ENCODE measurements at regions not wholly inside any gene's neighbourhood (a gene's known extent, or its start where the extent isn't known, plus 50 kb on each side); places are given as distances from the start of the nearest gene placed in this dataset.

DNA sequence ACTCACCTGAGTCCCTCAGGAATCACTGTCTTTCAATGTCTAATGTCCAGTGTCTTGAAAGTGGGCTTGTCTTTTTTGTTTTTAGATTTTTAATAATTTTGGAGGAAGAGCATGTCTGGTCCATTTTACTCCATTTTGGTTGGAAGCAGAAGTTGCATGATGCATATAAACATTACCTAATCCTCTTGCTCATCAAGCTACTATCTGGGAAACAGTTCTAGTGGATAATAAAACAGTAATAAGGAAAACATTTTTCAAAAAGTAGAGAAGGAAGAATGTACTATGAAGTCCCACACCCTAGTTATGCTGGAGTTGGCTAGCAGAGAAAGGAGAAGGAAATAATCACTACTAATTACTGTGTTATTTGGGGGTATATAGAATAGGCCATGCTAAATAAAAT lies 263.7 kb downstream of the ETAA1 start:
- DNase-seq = no peak

DNA sequence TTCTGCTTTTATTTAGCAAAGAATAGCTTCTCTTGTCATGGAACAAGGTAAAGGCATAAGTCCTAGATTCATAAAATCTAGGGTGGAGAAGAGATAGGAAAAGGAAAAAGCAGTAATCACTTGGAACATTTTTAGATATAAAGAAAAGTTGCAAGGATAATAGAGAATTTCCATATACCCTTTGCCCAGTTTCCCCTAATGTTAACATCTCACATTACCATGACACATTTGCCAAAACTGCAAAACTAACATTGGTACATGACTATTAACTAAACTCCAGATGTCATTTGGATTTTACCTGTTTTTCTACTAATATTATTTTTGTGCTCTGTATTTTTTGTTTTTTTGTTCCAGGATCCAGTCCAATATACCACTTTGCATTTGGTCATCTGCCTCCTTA lies 265.1 kb downstream of the ETAA1 start:
- DNase-seq = no peak

DNA sequence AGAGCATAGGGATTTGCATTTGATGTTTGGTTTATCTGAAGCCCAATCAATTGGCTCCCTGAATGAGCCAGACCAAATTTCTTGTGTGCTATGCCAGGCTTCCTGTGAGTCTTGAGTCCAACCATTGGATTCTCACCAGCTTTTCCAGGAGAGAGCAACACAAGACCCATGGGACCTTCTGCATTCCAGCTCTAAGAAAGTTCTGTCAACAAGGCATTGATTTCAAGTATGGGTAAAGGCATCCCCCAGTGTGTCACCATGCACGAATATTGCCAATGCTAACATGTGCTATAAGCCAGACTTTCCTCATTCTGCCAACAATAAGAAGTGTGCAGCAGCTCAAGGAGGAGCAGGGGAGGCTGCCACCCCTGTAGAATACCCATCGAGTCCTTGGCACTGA lies 266.6 kb downstream of the ETAA1 start:
- DNase-seq = no peak

DNA sequence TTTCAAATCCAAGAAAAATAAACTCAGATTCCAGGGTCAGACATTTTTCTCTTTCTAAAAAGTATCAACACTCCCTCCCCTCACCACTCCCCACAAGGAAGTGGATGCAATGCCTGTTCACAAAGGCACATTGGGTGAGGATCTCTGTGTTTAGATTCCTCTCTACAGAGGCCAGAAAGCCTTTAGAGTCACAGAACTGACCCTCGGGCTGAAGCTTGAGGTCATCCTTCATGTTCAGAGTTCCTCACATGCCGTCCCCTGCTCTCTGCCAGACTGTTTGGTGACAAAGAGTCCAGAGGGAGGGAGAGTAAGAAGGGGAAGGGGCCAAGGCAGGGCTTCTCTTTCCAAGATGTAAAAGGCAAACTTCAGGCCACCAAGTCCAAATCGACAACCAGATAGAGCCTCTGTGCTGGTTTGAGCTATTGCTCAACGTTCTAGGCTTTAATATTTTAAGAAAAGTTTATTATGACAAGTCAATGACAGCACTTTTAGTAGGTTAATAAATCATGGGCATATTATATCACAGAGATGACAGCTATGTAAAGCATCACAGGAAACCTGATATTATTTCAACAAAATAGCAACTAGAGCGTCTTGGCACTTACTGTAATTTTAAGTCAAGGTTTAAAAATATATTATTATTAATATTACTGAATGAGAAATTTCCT lies 269.4 kb downstream of the ETAA1 start:
- no peak for DNase-seq

DNA sequence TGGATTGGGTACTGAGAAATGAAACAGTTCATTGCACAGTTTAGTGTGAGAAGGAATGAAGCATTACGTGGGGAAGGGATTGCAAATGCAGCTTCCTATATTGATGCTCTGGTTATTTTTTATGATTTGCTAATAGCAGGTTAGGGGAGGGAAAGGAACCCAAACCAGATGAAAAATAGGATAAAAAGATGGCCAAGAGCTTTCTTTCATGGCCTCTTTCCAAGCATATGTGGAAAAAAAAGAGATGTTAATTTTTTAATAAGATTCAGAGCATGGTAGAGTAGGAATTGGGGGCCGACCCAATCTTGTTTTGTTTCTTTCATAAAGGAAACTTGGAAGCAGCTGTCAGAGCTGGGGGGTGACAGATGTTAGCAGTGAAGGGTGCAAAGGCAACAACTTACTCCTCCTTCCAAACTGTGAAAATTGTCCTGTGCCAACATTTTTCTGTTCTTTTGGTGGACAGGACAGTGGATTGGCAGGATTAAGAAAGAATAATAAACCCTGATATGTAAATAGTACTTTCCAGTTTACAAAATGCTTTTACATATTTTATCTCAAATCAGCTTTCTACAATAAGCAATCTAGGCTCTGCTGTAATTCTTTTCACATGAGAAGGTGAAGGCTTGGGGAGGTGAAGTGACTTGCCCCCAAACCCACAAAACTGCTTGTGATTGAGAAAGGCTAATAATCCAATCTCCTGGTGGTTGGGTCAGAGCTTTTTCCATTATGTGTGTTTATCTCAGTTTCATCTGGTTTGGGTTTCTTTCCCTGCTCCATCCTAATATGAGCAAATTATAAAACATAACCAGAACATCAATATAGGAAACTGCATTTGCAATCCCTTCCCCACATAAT lies 270.1 kb downstream of the ETAA1 start:
- DNase-seq = no peak

DNA sequence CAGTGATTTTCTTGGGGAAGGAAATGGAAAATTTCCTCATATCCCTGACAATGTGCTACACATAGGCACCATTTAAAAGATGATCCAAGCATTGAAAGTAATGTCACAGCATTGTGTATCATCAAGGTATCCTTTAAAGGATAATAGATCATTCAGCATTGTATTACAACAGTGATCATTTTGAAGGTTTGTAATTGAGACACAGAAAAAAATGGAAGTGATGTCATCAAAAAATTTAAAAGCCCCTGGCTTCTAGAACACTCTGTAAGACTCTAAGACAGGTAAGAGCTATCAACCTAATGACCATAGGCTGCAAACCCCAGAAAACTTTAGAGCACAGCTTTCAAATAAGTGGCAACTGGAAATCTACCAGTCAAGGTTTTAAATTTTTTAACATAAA lies 271.4 kb downstream of the ETAA1 start:
- DNase-seq = no peak

DNA sequence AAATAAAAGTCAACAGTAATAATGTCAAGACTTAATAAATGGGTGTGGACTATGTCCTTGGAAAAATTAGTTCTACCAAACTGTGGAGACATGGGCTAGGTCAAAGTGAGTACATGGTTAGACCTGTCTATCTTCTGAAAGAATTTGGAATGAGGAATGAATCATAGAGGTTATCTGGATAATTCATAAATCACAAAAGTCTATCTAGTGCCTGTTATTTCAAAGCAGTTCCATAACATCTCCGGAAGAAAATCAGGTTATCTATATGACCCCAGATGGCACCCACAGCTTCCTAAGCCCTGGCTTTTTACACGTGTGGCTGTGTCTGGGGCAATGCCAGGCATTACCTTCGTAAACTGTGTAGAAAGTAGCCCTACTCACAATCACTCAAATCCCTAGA lies 272.0 kb downstream of the ETAA1 start:
- no peak for DNase-seq

DNA sequence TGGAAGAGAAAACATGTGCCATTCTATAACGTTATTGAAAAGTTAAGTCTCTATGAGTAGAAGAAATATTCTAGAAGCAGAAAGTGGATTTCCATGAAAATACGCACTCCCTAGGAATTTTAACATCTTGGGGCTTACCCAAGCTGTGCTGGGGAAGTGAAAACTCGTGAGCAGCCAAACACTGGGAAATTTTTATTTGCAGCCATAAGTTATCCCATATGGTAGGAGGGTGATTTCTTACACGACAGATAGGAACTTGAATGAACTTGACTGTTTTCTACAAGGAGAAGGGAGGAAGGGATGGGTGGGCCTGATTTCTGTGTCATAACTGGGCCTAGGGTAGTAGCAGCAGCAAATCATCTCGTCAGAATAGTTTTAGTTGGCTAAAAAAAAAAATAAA lies 272.6 kb downstream of the ETAA1 start:
- no peak for DNase-seq

DNA sequence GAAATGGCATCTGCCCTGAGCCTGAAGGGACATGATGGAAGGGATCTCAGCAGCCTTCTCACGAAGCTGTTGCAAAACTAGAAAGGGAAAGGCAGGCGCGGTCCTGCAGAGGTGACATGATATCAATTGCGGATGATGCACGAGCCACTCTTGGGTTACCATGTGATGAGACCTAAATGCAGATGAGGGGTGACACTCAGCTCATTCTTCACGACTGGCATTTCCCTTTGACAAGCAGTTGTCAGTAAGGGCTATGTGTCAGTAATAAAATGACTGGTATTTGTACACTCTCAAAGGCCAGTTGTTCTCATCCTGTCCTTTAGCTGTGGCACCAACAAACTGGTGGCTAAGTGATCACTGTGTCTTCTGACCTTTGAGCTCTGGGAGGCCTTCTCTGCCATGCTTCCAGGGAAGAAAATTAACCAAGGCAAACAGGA lies 273.6 kb downstream of the ETAA1 start:
- DNase-seq = no peak

DNA sequence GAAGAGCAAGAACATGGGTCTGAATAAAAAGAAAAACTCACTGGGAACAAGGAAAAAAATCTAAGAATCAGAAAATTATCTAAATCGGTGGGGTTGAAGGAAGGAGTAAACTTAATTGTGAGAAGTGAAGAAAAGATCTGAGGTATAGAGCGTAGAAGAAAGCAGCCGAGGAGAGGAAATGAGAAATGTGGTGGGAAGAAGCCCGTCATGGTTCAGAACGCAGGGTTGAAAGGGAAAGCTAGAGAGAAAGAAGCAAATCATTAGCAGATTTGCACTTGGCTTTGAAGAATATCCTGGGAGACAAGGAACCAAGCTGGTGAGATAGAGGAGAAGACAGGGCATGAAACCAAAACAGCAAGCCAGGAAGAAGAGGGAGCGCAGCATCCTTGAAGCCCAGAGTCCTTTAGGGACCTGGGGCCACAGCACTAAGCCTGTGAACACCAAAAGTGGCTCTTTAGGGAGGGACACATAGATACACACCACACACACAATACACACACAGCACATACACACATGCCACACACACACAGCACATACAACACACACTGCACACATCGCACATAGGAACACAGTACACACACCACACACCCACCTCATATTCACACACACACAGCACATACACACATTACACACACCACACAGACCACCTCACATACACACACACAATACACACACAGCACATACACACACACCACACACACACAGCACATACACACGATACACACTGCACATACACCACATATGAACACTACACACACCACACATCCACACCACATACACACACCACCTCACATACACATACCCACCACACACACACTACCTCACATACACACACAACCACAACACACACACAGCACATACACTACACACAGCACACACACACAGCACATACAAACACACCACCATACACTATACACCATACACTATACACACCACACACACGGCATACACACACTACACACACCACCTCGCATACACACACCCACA lies 274.6 kb downstream of the ETAA1 start:
- DNase-seq = no peak

DNA sequence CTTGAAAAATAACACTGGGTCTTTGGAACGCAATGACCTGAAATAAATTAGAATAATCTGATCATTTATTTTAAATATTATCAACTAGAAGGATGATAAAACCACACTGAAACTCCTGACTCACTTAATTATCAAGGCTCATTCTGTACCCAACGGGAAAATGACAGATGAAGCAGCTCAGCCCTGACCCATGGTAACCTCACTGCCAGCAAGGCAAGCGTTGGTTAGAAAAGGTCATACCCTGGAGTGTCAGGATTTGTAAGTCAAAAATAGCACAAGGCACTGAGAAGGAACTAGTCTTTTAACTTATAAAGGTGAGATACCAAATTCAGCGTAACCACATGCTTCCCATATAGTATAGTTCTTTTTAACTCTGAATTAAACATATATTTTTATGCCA lies 277.5 kb downstream of the ETAA1 start:
- no peak for DNase-seq

DNA sequence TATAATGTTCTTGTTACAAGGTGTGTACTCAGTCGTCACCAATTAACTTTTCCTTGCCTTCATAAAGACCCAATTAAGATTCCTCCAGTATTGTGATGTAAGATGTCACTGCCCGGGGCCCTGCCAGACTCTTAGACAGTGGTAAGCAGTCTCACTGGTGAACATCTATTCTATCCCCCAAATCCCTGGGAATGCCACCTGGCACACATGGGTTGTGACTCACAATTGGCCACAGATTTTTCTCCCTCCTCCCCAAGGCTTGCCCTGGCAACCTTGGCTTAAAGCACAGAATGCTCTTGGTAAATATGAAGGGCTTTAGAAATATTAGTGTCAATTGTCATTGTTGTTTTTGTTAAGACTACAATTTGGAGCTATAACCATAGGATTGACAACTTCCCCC lies 287.9 kb downstream of the ETAA1 start:
- no peak for DNase-seq

DNA sequence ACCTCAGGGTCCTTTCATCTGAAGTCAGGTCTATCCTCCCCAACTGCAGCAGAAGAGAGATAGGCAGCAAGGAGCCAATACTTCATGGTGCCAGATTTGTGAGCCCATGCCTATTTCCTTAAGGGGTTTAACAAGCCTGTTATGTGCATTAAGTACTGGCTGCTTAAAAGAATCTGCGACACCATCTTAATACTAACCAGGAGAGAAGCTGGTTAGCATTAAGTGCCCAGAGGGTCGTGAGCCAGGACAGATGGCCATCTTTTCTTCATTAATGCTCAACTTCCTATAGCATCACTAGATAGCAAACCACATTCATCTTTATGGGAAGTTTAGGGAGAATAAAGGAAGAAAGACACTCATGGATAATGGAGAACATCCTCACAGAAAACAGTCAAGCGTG lies 289.1 kb downstream of the ETAA1 start:
- no peak for DNase-seq

DNA sequence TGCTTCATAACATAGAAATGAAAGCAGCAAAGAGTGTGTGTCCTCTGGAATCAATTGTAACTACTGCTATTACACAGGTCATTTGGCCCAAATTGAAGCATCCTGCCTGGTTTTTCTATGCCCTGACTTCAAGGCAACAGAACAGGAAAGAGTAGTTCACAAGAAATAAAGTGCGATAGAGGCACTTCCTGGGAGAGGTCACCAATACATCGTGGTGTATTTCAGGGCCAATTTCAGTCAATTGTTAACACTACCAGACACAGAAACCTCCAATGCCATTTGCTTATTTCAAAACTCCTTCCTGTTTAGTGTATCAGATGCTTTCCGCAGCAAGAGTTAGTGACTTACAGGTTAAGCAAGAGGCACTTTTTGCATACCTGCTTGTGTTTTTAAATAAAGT lies 292.1 kb downstream of the ETAA1 start:
- no peak for DNase-seq

DNA sequence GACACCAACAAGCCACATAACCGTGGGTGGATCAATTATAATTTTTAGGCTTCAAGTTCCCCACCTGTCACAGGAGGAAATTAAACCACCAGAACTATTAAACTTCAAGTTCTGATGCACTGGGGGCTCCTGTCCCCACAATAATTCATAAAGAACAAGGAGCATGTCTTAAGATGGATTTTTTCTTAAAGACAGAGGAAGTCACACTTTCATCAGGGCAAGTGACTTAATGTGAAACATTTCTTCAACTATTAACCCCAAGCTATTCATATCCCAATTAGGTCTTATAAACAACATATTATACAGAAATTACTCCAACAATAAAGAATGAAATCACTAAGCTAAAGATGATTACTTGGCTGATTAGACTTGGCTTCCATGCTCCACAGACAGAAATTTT lies 292.5 kb downstream of the ETAA1 start:
- DNase-seq = no peak

DNA sequence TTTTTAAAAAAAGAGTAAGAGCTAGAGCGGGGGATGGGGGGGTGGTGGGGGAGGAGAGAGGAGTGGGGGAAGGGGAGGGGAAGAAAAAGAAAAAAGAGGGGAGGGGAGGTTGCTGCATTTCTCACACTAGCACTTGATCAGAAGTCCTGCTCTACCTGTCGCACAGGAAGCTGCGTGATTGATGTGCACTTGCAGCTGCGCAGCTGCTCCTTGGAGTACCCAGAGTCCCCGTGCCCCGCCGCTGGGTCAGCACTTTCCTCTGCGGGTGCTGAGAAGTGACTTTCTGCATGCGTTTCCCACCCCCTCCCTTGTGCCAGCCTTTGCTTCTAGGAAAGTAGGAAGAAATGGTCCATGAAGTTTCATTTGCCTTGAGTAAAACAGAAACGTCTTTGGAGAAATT lies 297.3 kb downstream of the ETAA1 start:
- DNase-seq = no peak

DNA sequence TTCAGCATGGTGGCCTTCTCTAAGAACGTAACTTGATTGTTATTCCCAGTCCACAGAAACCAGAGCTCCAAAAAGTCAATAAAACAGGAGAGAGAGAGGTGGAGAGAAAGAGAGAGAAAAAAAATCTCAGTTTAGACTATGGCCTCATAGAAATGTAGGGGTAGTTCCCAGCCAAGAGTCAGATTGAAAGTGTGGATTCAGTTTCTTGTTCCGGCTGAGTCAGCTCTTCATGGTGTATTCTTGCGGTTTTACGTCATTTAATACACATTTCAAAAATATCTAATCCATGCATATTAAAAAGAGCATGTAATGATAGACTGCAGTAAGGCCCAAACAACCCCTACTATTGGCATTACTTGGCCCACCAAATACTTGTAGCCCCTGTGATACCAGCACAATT lies 303.9 kb downstream of the ETAA1 start:
- DNase-seq = no peak

DNA sequence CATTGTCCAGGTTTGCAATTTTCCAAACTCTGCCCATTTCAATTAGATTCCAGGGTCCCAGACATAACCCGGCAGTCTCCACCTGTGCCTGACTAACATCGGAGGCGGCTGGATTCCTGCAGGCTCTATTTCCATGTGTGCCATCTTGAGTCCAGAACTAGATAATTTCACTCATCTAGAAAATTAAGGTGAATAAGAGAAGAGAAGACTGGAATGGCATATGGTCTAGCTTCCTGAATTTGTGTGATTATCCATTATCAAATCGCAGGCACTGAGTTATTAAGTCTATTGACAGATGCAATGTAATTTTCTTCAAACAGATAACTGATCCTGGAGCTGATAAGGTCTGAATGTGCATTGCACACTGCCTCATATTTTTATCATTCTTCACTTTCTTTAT lies 305.2 kb downstream of the ETAA1 start:
- DNase-seq = no peak

DNA sequence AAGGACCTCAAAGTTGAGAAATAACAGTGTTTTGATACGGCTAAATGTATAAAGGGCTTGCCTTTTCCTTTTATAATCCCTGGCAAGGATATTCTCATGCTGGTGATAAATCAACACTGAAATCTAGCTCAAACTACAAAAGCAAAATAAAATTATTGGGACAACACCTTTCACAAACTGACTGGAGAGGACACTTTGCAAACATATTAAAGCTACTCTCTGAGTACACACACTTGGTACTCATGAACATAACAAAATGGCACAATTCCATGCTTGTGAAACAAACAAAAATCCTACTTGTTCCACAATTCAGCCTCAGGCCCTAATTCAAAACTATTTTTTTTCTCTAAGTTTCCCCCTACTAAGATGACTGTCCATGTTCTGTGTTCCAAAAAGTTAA lies 305.8 kb downstream of the ETAA1 start:
- no peak for DNase-seq

DNA sequence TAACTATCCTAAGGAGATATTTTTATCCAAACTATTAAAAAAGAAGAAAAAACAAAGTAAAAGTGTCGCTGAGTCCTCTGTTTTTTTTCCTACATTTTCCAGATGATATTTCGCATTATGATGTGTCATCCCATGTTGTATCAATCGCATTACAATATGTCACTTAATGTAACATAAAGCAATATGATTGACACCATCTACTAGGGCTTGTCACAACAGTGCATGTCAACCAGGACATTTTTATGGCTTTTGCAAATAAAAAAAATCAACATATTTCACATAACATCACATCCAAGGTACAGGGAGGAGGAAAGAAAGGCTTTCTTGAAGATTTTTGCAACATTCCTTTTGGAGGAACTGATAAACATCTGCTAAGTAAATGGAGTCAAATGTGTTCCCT lies 308.9 kb downstream of the ETAA1 start:
- no peak for DNase-seq

DNA sequence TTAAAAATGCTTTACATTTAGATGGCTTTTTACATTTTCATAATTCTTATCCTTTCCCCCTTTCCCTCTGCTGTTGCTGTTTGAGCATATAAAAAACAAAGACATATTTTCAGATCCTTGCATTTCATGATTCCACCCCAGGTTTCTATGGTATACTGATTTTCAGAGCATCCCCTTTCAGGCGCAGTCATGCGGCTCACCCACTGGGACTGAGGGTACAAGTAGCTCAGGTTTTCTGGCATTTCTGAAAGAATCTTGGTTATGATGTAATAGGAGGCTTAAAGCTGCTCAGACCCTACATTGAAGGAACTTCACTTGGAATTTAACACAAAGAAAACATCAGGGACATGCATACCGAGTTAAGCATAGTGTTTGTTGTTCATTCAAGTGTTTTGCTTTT lies 310.8 kb downstream of the ETAA1 start:
- no peak for DNase-seq

DNA sequence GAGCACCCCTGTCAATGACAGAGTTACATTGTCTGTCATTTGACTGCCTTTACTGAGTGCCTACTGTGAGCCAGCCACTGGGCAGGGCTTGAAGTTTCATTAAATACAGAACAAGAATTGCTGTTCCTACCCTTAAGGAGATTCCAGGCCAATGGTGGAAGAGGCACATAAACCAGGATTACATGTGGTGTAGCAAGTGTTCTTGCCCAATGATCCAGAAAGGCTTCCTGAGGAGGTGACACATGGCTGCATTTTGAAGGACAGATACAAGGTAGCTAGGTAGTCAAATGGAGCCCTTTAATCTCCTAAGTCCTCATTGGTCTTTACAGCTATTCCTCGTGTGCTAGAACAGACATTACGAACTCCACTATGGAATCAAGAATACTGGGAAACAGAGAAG lies 312.7 kb downstream of the ETAA1 start:
- no peak for DNase-seq

DNA sequence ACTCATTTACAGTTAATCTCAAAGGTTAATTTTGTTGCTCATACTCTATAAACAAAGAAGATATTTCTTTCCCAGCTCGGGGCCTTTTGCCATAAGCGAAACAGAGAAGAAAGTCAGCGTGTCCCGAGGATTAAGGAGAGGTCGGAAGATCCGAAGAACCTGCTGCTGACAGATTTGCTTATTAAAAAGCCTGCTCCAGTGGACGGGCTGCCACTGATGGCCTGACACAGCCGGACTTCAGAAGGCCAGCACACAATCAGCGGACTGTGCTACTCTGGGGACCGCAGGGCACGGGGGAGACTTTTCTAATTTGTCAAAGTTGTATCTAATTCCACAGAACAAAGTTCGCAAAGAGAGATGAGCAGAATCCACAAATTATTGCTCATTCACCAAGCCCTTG lies 315.4 kb downstream of the ETAA1 start:
- no peak for DNase-seq

DNA sequence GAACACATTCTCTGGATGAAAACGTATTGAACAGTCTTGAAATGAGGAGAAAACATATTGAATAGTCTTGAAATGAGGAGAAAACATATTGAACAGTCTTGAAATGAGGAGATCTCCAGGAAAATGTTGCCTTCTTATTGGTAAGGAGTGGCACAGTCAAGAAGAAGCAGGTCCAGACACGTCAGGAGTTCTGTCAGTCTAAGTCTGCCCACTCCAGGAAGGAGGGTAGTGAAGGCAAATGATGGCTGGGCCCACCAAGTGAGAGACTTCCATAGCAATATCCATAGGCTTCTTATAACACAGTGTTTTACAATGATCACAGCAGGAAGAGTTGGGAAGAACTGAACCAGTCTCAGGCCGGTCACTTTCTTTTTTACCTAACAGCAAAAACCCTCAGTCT lies 316.2 kb downstream of the ETAA1 start:
- DNase-seq = no peak
